NB4 (cell line): ENCODE measurements at regions not wholly inside any gene's neighbourhood (a gene's known extent, or its start where the extent isn't known, plus 50 kb on each side); places are given as distances from the start of the nearest gene placed in this dataset.

ENCODE experiments used
- DNase-seq: peaks from one replicate; pipeline ENCODE4 v3.0.0; 2010; ENCODE audit warnings: low read depth
- H3K4me3 ChIP-seq: one replicate; pipeline ENCODE4 v1.5.1; 2011; ENCODE audit warnings: mild to moderate bottlenecking, low read depth, low read length, moderate library complexity
- MYC ChIP-seq: IDR thresholded peaks from 2 replicates; pipeline ENCODE4 v1.6.1; 2011; ENCODE audit warnings: low read depth, low read length
- POLR2A ChIP-seq: IDR thresholded peaks from 2 replicates; pipeline ENCODE4 v1.6.1; 2011; ENCODE audit warnings: mild to moderate bottlenecking; ENCODE audit not compliant: insufficient read length; ENCODE audit errors: extremely low read depth
- TF ChIP-seq, protein P1 (sequence below): IDR thresholded peaks from 2 replicates; pipeline ENCODE4 v1.6.1; 2011; ENCODE audit warnings: low read depth, low read length
- TF ChIP-seq, protein P2 (sequence below): IDR thresholded peaks from one replicate; pipeline ENCODE4 v1.5.1; 2012; ENCODE audit warnings: low read depth, low read length

DNA sequence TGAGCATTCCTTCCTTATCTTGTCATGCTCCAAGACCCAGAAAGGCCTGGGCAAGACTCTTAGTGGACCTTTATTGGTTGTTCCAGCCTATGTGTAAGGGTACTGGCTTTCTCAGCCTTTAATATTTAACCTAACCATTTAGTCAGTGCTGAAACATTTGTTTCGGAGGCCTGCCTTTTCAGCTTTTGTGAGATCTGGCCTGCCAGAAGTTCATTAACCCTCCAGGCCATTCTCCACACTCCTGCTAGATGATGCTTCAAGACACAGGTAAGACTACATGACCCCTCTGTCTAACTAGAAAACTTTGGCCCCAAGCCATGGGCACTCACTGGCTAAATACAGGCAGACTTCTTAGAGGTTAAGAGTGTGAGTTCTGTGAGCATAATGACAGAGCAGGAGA is 138.4 kb upstream of the ZP4 start:
- no peak overlapping the region for H3K4me3 ChIP-seq
- DNase-seq: no peak
- TF ChIP-seq, protein P1, sequence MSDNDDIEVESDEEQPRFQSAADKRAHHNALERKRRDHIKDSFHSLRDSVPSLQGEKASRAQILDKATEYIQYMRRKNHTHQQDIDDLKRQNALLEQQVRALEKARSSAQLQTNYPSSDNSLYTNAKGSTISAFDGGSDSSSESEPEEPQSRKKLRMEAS: no peak
- no peak for TF ChIP-seq MYC

DNA sequence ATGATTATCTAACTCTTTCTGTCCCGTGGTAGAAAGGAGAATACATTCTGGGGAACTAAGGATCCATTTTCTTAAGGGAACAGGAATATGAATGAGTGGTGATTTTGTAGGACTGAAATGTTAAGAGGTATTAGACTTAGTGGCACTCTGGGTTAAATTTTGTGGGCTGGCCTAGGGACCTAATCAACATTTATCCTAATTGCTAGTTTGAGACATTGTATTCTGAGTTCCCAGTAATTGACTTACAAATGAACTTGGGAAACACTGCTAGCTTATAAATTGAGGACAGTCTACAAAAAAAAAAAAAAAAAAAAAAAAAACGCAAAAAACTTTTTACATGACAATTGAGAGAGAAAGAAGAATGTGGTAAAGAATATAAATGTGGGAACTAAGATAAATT is 136.6 kb upstream of the ZP4 start:
- H3K4me3 ChIP-seq: no peak overlapping the region
- TF ChIP-seq, protein P1: no peak
- TF ChIP-seq, protein P2, sequence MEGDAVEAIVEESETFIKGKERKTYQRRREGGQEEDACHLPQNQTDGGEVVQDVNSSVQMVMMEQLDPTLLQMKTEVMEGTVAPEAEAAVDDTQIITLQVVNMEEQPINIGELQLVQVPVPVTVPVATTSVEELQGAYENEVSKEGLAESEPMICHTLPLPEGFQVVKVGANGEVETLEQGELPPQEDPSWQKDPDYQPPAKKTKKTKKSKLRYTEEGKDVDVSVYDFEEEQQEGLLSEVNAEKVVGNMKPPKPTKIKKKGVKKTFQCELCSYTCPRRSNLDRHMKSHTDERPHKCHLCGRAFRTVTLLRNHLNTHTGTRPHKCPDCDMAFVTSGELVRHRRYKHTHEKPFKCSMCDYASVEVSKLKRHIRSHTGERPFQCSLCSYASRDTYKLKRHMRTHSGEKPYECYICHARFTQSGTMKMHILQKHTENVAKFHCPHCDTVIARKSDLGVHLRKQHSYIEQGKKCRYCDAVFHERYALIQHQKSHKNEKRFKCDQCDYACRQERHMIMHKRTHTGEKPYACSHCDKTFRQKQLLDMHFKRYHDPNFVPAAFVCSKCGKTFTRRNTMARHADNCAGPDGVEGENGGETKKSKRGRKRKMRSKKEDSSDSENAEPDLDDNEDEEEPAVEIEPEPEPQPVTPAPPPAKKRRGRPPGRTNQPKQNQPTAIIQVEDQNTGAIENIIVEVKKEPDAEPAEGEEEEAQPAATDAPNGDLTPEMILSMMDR: no peak
- TF ChIP-seq MYC (no peak), POLR2A (no peak)
- no peak for DNase-seq

DNA sequence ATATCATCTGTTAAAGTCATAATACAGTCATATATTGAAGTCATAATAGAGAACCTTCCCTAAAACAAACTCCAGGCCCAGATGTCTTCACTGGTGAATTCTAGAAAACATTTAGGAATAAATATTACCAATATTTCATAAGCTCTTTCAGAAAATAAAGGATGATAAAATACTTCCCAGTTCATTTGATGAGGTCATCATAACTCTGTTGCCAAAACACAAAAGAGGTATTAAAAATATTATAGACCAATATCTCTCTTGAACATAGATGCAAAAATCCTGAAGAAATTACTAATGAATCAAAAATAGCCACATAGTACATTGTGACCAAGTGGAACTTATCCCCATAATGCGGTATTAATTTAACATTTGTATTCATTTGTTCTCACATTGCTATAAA is 132.4 kb upstream of the ZP4 start:
- TF ChIP-seq, protein P1: no peak
- TF ChIP-seq, protein P2: no peak
- no peak for TF ChIP-seq POLR2A
- TF ChIP-seq MYC: no peak
- DNase-seq: no peak

DNA sequence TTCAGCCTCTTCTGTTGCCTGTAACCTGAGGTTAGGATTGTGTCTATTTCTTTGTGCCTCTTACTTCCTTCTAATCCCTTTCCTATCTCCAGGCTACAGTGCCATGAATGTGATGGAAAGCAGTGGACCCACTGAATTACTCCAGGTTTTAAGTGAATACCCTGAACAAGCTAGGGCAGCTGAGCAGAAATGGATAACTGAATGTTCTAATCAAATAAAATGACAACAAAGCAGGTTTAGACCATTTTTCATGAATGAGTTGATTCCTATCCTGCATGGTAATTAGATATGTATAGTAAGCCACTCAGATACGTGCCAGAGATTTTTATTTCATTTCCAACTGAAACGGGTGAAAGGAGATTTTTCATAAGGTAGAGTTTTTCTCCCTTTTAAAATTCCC is 127.5 kb upstream of the ZP4 start:
- no peak for DNase-seq
- no peak overlapping the region for H3K4me3 ChIP-seq
- TF ChIP-seq, protein P2: no peak
- TF ChIP-seq MYC: no peak
- TF ChIP-seq, protein P1: no peak
- TF ChIP-seq POLR2A: no peak

More for the DNA sequence above, 132.4 kb upstream of the ZP4 start:
- H3K4me3 ChIP-seq: no peak overlapping the region

DNA sequence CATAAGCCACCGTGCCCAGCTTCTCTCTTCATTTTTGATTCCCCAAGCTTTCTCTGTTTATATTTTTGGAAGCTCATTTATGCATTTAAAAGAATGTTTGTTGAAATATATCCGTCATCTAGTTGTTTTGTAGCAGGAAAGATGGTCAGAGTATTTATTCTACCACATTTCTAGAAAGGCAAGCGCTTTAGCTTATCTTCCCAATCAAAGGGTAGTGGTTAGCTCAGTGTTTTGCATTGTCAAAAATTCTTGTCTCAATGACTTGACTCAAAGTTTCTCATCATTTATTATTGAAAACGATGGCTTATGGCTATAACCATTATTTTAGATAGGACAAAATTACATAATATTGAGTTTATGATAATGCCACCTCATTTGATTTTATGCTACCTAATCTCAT is 116.1 kb upstream of the ZP4 start:
- TF ChIP-seq, protein P1: no peak
- TF ChIP-seq MYC (no peak), POLR2A (no peak)
- TF ChIP-seq, protein P2: no peak
- H3K4me3 ChIP-seq: no peak overlapping the region
- no peak for DNase-seq

DNA sequence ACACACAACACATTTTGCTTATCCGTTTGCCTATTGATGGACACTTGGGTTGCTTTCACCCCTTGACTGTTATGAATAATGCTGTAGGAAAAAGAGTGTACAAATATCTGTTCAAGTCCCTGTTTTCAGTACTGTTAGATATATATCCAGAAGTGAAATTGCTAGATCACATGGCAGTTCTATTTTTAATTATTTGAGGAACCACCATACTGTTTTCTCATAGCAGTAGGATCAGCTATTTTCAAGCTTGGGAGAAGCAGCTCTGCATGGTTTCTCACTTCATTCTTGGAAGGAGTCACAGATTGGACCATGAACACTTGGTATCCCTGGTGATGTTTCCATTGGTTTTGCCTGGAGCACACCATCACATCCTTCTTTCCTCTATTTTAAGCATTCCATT is 114.4 kb upstream of the ZP4 start:
- DNase-seq: no peak
- no peak overlapping the region for H3K4me3 ChIP-seq
- TF ChIP-seq POLR2A: no peak
- TF ChIP-seq, protein P1: no peak
- TF ChIP-seq, protein P2: no peak
- no peak for TF ChIP-seq MYC
